Head of caudate nucleus (tissue), 42 donors: ENCODE measurements at regions not wholly inside any gene's neighbourhood (a gene's known extent, or its start where the extent isn't known, plus 50 kb on each side); places are given as distances from the start of the nearest gene placed in this dataset.
"Not testable (repeated sequence)": the region's sequence is repeated elsewhere in the genome, so short reads cannot be mapped to it uniquely, and the experiment has no call there.

Experiments
- DNase-seq, 42 donors: peaks; one replicate each; pipeline versions ENCODE4 v3.0.0 to v3.0.0-alpha.2; 2020 to 2021; ENCODE audit warnings: mixed read lengths in 7 of 42
- intact Hi-C: fragments of 100-400 bp; cut with DNase I; formaldehyde crosslinking; loops from one replicate; pipeline ENCODE4 v1.15.0; 2022

DNA sequence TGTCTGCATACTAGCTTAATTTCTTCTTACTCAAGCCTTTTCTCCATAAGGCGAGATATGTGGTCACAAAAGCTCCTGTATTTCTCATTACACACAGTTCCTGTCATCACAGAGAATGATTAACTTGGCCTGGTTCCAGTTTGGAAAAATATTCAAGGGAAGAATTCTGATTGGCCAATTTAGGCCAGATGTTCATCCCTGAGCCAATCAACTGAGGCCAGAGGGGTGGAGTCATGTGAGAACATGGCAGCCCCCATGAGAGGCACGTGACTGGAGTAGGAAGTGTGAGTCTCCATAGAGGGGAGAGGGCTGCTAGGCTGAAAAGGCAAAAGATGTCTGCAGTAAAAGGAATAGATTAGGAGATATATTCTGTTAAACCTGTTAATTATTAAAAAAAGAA, 167.5 kb upstream of the FRG2C start:
- intact Hi-C loops, result not testable (repeated sequence)

DNA sequence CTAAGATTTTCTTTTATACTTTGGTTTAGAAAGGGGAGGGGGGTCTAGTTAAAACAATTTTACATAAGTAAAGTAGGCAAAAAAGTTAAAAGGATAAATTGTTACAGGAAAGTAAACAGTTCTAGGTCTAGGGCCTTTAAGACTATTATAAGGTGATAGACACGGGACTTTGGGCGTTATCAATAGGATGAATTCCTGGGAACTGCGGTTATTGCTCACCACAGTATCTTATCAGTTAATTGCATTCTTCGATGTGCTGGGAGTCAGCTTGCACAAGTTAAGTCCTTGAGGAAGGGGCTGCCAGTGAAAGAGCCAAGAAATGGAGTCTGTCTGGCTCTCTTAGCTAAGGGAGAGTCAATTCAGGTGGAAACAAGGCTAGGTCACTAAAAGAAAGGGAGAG, 163.8 kb upstream of the FRG2C start:
- DNase-seq, intact Hi-C loops: not testable (repeated sequence)

More for the DNA sequence above, 167.5 kb upstream of the FRG2C start:
- not testable (repeated sequence) for DNase-seq

DNA sequence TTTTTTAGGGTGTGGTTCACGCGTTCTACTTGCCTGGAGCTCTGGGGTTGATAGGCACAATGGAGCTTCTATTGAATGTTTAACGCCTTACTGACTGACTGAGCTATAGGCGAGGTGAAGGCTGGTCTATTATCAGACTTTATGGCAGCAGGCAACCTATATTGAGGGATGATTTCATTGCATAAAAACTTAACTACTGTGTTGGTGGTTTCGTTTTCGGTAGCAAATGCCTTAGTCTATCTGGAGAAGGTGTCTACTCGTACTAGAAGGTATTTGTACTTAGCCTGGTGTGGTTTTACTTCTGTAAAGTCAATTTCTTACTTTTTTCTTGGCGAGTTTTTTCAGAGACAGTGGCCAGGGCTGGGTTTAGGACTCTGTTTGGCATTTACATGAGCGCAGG, 162.0 kb upstream of the FRG2C start:
- DNase-seq, intact Hi-C loops: not testable (repeated sequence)

DNA sequence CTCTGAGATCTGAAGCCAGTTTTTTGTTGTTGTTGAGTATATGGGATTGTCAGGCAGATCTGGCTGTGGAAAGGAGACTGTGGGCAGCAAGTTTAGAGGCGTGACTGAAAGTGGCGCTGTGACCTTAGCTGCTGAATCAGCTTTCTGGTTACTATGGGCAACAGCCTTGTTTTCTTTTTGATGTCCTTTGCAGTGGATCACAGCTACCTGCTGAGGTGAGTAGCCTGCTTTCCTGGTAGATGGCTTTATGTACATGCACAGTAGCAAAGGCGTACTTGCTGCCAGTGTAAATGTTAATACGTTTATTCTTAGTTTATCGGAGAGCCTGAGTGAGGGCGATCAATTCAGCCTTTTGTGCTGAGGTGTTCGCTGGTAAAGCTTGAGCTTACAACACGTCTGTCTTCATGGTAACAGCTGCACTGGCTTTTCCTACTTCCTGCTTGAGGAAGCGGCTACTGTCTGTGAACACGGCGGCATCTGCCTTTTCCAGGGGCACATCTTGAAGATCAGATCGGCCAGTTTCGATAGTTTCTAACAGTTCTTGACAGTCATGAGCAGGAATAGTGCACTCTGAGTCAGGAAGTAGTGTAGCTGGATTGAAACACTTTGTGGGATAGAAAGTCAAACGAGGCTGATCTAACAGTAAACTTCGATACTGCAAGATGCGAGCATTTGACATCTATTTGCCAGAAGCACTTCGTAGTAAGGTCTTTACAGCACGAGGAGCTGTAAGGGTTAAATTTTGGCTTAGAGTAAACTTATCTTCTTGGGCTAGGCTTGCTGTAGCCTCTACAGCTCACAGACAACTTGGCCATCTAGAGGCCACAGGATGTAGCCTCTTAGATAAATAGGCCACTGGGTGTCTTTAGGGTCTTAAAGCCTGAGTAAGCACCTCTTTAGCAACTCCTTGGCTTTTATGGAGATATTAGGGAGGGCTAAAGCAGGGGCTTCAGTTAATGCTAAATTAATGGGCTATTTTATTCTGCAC, 161.1 kb upstream of the FRG2C start:
- intact Hi-C loops, result not testable (repeated sequence)
- peak in 1 of 42 donors; percentile 2 for DNase-seq

DNA sequence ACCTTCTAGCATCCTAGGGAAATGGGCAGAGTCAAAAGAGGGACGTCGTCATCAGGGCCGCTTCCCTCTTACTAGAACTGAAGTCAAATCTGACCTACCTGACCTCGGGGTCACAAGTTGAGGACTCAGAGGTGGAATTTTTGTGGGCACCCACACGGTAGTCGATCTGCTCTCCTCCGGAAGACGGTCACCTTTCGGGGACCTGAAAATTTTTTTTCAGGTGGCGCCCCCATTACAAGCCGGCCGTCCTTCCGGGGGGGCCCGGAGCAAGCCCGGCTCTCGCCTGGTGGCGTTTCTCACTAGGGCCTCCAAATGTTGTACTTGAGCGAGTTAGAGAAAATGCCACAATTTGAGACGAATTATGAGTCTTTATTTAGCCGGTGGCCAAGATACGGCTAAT, 157.5 kb upstream of the FRG2C start:
- DNase-seq, result no peak
- intact Hi-C loops, result no loop called here

DNA sequence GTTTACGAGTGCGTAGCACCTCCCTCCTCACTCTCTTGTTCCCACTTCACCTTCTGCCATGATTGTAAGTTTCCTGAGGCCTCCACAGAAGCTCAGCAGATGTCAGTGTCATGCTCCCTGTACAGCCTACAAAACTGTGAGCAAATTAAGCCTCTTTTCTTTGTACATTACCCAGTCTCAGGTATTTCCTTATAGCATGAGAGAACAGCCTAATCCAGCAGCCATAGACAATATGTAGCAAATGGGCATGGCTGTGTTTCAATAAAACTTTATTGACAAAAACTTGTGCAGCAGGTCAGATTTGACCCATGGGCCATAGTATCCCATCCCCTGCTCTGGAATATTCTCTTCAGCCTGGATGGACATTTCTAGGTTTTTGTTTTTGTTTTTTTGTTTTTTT, 156.2 kb upstream of the FRG2C start:
- DNase-seq, intact Hi-C loops: not testable (repeated sequence)

DNA sequence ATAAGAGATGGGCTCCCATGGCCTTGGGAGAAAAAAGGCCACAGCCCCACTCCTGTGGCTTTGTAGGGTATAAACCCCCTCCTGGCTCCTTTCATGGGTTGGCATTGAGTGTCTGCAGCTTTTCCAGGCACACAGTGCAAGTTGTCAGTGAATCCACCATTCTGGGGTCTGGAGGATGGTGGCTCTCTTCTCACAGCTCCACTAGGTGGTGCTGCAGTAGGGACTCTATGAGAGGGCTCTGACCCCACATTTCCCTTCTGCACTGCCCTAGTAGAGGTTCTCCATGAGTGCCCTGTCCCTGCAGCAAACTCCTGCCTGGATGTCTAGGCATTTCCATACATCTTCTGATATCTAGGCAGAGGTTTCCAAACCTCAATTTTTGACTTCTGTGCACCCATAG, 136.5 kb upstream of the FRG2C start:
- intact Hi-C loops, DNase-seq: not testable (repeated sequence)

DNA sequence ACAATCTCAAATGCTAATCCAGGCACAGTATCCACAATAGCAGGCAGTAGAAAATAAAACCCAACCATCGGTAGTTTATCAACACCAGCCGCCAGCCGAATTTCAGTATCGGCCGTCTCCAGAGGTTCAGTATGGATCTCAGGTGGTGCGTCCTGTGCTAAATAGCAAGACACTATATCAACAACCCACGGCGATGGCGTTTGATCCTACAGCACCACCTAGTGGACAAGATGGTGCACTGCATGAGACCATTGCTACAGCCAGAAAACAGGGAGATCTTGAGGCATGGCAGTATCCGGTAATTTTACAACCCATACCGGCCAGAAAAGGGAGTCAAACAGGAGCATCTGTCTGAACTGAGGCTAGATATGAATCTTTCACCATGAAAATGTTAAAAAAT, 112.0 kb upstream of the FRG2C start:
- DNase-seq, result peak in 20 of 42 donors; percentile 2 to 83 (median 27)
- intact Hi-C loops, result not testable (repeated sequence)

DNA sequence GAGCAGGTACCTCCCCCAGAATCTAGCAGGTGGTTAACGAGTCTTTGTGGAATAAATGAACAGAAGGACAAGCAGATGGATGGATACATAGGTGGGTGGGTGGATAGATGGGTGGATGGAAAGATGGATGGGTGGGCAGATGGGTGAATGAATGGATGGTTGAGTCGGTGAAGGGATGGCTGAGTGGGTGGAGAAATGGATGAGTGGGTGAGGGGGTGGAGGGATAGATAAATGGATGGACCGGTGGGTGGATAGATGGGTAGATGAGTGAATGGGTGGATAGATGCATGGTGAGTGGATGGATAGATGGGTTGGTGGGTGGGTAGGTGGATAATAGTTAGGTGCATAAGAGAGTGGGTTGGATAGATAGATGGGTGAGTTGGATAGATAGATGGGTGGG, 99.7 kb upstream of the FRG2C start:
- DNase-seq, intact Hi-C loops: not testable (repeated sequence)

DNA sequence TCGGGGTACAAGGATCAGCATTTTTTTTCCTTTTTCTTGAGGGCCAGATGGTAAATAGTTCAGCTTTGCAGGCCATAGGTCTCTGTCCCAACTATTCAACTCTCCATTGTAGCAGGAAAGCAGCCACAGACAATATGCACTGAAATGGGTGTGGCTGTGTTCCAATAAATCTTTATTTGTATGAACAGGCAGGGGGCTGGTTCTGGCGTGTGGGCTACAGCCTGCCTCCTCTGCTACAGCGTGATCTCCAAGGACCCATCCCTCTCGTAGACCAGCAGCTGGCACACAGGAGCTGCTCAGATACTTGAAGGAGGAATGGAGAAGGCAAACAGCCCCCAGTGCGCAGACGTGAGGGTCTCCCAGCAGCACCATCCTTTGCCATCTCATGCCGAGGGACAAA, 91.8 kb upstream of the FRG2C start:
- intact Hi-C loops, DNase-seq: not testable (repeated sequence)

DNA sequence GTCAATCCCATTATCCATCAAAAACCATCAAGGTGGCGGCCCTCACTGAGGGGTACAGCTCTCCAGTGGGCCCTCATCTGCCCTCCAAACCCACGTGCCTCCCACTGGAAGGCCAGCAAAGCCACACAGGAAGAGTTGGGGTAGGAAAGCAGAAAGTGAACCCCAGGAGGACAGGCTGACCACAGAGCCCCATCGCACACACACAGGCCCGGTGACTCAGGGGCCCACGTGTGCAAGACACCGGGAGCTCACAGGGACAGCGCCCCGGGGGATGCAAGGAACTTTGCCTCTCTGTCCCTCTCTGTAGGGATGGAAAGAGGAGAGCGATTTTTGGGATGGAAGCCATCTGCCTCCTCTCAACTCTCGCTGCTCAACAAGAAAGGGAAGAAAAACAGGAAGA, 85.0 kb upstream of the FRG2C start:
- DNase-seq, intact Hi-C loops: not testable (repeated sequence)

DNA sequence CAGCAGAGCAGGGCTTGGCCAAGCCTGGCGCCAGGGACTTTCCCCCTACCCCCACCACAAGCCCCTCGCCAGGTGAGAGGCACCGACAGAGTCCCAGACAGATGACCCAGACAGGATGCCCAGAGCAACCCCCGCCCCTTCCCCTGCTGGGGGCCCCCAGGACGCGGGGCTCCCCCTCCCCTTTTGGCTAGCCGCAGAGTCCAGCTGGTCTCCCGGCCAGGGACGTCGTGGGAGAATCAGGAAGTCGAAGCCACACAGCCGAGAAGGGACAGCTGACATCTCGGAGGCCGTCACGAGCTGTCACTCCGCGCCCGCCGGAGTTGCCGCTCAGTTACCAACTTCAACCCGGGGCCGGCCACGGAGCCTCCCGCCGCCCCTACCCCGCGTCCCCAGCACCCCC, 84.6 kb upstream of the FRG2C start:
- DNase-seq, result peak in 1 of 42 donors; percentile 4
- intact Hi-C loops, result not testable (repeated sequence)

DNA sequence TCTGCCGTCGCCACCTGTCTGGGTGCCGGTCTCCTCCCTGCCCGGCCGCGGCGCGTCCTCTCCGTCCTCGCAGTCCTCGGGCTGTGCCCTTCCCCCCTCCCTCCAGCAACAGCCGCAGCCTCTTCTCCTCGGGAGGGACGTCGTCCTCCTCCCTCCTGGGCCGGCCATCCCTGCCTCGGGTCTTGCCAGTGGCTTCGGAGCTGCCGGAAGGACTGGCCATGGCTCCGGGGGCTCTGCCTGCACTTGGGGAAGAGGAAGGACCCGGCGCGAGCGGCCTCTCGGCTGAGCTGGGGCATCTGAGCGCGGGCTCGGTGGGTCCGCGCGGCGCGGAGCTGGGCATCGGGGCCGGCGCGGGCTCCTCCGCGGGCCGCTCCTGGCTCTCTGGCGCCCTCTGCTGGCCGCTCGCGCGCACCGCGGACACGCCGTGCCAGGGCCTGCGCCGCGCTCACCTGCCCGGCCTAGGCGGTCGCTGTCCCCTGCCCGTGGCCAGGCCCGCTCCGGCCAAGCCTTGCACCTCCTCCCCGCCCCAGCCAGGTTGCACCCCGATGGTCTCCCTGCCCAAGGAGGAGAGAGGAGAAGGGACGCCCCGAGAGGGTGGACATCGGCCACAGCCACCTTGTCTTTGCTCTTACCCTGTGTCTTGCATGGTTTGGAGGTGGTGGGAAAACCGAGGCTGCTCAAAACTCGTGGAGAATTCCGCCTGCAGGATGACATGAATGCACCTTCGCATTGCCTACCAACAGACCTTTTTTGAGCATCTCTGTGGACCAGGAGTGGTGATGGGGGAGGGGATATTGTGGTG, 83.9 kb upstream of the FRG2C start:
- peak in 37 of 42 donors; percentile 1 to 80 (median 48) for DNase-seq
- intact Hi-C loops, result not testable (repeated sequence)

DNA sequence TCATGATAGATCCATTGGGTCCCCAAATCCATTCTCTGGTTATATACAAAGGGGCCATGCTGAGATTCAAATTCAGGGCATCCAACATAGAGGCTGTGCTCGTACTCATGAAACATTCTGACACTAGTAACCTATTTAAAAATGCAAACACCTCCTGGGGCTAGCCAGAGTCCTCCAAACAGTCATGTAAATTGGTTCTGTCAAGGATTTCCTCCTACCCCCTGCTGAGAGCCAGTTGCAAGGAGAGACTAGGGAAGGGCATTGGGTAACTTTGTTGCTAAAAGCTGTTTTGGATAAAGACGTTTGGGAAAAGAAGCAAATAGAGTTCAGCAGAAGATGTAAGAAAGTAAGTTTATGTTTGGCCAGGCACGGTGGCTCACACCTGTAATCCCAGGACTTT, 81.6 kb upstream of the FRG2C start:
- intact Hi-C loops, DNase-seq: not testable (repeated sequence)

DNA sequence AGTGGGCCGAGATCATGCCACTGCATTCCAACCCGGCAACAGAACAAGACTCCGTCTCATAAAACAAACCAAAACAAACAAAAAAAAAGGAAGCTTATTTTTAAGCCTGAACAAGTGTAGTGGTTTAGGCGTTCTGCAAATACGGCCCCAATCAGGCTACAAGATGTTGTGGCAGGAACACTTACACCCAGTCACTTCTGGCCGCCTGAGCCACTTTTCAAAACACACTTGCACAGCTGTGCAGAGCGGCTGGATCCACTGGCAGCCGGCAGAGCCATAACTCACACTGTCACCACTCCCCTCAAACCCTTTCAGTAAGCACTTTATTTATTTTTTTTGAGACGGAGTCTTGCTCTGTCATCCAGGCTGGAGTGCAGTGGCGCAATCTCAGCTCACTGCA, 81.0 kb upstream of the FRG2C start:
- DNase-seq, result not testable (repeated sequence)

DNA sequence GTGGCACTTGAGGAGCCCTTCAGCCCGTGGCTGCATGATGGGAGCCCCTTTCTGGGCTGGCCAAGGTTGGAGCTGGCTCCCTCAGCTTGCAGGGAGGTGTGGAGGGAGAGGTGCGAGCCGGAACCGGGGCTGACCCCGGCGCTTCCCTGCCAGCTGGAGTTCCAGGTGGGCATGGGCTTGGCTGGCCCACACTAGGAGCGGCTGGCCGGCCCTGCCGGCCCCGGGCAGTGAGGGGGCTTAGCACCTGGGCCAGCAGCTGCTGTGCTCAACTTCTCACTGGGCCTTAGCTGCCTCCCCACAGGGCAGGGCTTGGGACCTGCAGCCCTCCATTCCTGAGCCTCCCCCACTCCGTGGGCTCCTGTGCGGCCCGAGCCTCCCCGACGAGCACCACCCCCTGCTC, 76.4 kb upstream of the FRG2C start:
- DNase-seq, intact Hi-C loops: not testable (repeated sequence)

More for the DNA sequence above, 81.0 kb upstream of the FRG2C start:
- intact Hi-C loops, result not testable (repeated sequence)

DNA sequence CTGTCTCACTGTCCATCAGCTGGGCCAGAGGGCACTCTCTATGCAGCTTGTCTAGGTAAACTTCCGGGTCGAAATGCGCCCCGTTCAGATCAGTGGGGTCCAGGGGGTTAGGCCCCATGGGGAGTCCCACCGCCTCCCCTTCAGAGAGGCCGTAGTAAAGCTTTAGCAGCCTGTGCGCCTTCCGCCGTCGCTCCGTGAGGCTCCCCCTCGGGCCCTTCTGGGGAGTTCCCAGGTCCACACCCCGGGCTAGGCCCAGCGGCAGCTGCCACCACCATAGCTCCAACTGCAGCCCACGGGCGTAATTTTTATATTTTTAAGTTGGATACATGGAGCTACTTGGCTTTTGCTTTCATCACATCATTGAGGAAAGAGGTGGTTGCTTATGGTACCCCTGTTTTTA, 73.7 kb upstream of the FRG2C start:
- DNase-seq, intact Hi-C loops: not testable (repeated sequence)

DNA sequence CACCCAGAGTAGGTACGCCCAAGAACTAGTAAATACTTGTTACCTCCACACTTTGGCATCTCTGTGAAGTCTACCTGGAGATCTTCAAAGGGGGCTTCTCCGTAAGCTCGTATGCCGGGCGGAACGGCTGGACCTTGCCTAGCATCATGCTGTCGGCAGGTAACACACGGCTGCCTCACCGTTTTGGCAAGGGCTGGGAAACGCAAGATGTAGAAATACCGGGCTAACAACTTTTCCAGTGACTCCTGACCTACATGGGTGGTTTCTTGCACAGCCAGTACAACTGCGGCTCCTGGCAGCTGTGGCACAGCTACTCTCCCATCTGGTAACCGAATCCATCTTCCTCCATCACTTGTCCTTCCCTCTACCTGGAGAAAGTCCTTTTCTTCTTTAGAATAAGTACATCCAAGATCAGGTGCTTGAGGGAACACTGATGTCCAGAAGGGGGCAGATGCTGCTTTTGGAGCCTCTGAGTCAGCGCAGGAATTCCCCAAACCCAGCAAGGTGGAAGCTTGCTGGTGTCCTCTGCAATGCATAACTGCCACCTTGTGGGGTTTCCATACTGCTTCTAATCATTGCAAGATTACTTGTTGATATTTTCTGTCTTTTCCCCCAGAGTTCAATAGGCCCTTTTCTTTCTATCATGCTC, 59.7 kb upstream of the FRG2C start:
- peak in 1 of 42 donors; percentile 4 for DNase-seq
- intact Hi-C loops, result not testable (repeated sequence)

DNA sequence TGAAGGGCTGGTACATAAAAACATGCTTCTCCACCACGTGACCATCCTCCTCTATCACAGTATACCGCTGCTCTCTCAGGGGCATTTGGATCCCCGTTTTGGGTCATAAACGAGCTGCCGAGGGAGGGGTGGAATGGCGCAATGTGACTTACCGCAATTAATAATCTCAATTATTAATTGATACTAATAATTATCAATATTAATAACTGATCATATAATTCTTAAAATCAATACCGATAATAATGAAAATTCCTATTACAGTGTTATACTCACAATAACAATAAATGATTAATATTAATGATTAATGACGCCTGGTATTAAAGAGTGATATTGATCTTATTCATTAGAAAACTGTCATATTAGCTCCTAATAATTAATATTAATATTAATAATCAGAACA, 56.1 kb upstream of the FRG2C start:
- intact Hi-C loops, result not testable (repeated sequence)

More for the DNA sequence above, 56.1 kb upstream of the FRG2C start:
- not testable (repeated sequence) for DNase-seq
